Endothelial cell (in vitro differentiated cells): ENCODE measurements at regions not wholly inside any gene's neighbourhood (a gene's known extent, or its start where the extent isn't known, plus 50 kb on each side); places are given as distances from the start of the nearest gene placed in this dataset.

ENCODE experiments used
- DNase-seq: peaks from one replicate; pipeline ENCODE4 v3.0.0; 2021; ENCODE audit warnings: low spot score
- H3K27ac Mint-ChIP-seq: one replicate; pipeline ENCODE4 v1.8.0; 2021; ENCODE audit warnings: mixed read lengths, inconsistent platforms; ENCODE audit not compliant: unreplicated experiment
- H3K27me3 Mint-ChIP-seq: one replicate; pipeline ENCODE4 v1.8.0; 2021; ENCODE audit warnings: mild to moderate bottlenecking, moderate library complexity, mixed read lengths, inconsistent platforms; ENCODE audit not compliant: unreplicated experiment
- H3K36me3 Mint-ChIP-seq: one replicate; pipeline ENCODE4 v1.8.0; 2021; ENCODE audit warnings: mild to moderate bottlenecking, low read depth, mixed read lengths, inconsistent platforms; ENCODE audit not compliant: unreplicated experiment
- H3K4me1 Mint-ChIP-seq: one replicate; pipeline ENCODE4 v1.8.0; 2021; ENCODE audit warnings: mild to moderate bottlenecking, mixed read lengths, inconsistent platforms; ENCODE audit not compliant: unreplicated experiment
- H3K4me3 Mint-ChIP-seq: one replicate; pipeline ENCODE4 v1.8.0; 2021; ENCODE audit warnings: mild to moderate bottlenecking, mixed read lengths, inconsistent platforms; ENCODE audit not compliant: unreplicated experiment
- H3K9me3 Mint-ChIP-seq: one replicate; pipeline ENCODE4 v1.8.0; 2021; ENCODE audit warnings: mixed read lengths, inconsistent platforms; ENCODE audit not compliant: unreplicated experiment
- CTCF ChIP-seq: fragments of 200-600 bp; sonication (generic); IDR thresholded peaks from one replicate; pipeline ENCODE4 v1.5.0; 2021; ENCODE audit warnings: antibody characterized with exemption; ENCODE audit not compliant: unreplicated experiment

- Mint-ChIP-seq H3K27me3 (peaks cover 4% of the 10 kb centered on the region), H3K36me3 (no peaks in the 10 kb centered on the region), H3K27ac (no peak overlapping the region), H3K4me3 (no peak overlapping the region), H3K4me1 (peaks cover 2% of the 10 kb centered on the region), H3K9me3 (no peaks in the 10 kb centered on the region)
- DNase-seq, result no peak
- no peak for TF ChIP-seq CTCF
These were observed 73.3 kb upstream of the PAX1 start for GRCh38 chr20:21632031-21632734.

GRCh38 chr20:21628800-21629199 lies 76.7 kb upstream of the PAX1 start:
- no peaks in the 10 kb centered on the region for H3K36me3 Mint-ChIP-seq

GRCh38 chr20:21623781-21624094 lies 81.7 kb upstream of the PAX1 start:
- Mint-ChIP-seq H3K27me3 (peaks cover 3% of the 10 kb centered on the region), H3K4me3 (no peak overlapping the region), H3K36me3 (no peaks in the 10 kb centered on the region), H3K9me3 (peaks cover 4% of the 10 kb centered on the region), H3K4me1 (peaks cover 9% of the 10 kb centered on the region), H3K27ac (no peak overlapping the region)
- no peak for DNase-seq
- TF ChIP-seq CTCF, result no peak

More at GRCh38 chr20:21628800-21629199, 76.7 kb upstream of the PAX1 start:
- Mint-ChIP-seq H3K4me1 (peaks cover 2% of the 10 kb centered on the region), H3K27ac (no peak overlapping the region), H3K27me3 (peaks cover 4% of the 10 kb centered on the region), H3K4me3 (no peak overlapping the region), H3K9me3 (peaks cover 4% of the 10 kb centered on the region)
- DNase-seq, result no peak
- no peak for TF ChIP-seq CTCF

- Mint-ChIP-seq H3K27me3 (peaks cover 3% of the 10 kb centered on the region), H3K9me3 (peaks cover 4% of the 10 kb centered on the region), H3K27ac (peak overlapping the region; percentile 40), H3K4me1 (peaks cover 7% of the 10 kb centered on the region), H3K4me3 (no peak overlapping the region), H3K36me3 (no peaks in the 10 kb centered on the region)
- no peak for DNase-seq
- no peak for TF ChIP-seq CTCF
These were observed 82.2 kb upstream of the PAX1 start for GRCh38 chr20:21623074-21623780.
